Endodermal cell (in vitro differentiated cells): ENCODE measurements at regions not wholly inside any gene's neighbourhood (a gene's known extent, or its start where the extent isn't known, plus 50 kb on each side); places are given as distances from the start of the nearest gene placed in this dataset.

Experiments
- DNase-seq: peaks from one replicate; pipeline ENCODE4 v3.0.0-alpha.2; 2017
- H3K27ac ChIP-seq: 2 replicates; pipeline ENCODE4 v1.5.1; 2013; ENCODE audit warnings: mild to moderate bottlenecking, low read depth, low read length, moderate library complexity
- H3K27me3 ChIP-seq: 2 replicates; pipeline ENCODE4 v1.6.1; 2013; ENCODE audit warnings: mild to moderate bottlenecking, low read length, moderate library complexity; ENCODE audit not compliant: insufficient read depth, control insufficient read depth, poor library complexity, severe bottlenecking
- H3K36me3 ChIP-seq: 2 replicates; pipeline ENCODE4 v1.7.0; 2013; ENCODE audit warnings: mild to moderate bottlenecking, low read length, moderate library complexity; ENCODE audit not compliant: control insufficient read depth, insufficient read depth
- H3K4me1 ChIP-seq: one replicate; pipeline ENCODE4 v1.7.0; 2013; ENCODE audit warnings: low read length; ENCODE audit not compliant: control insufficient read depth, insufficient read depth
- H3K4me3 ChIP-seq: 2 replicates; pipeline ENCODE4 v1.5.1; 2013; ENCODE audit warnings: mild to moderate bottlenecking, low read length, moderate library complexity
- H3K9ac ChIP-seq: 2 replicates; pipeline ENCODE4 v1.6.1; 2013; ENCODE audit warnings: mild to moderate bottlenecking, low read length, moderate library complexity; ENCODE audit not compliant: poor library complexity, severe bottlenecking; ENCODE audit errors: extremely low read depth
- H3K9me3 ChIP-seq: 2 replicates; pipeline ENCODE4 v1.6.1; 2013; ENCODE audit warnings: mild to moderate bottlenecking, low read length, moderate library complexity; ENCODE audit not compliant: control insufficient read depth
- H3K27ac Mint-ChIP-seq: 2 replicates; pipeline ENCODE4 v1.8.0; 2020; ENCODE audit warnings: mixed read lengths
- H3K27me3 Mint-ChIP-seq: 2 replicates; pipeline ENCODE4 v1.8.0; 2021; ENCODE audit warnings: mild to moderate bottlenecking, mixed read lengths; ENCODE audit not compliant: insufficient read depth
- H3K36me3 Mint-ChIP-seq: 2 replicates; pipeline ENCODE4 v1.8.0; 2020; ENCODE audit warnings: low read depth, mixed read lengths
- H3K4me1 Mint-ChIP-seq: 2 replicates; pipeline ENCODE4 v1.8.0; 2020; ENCODE audit warnings: mixed read lengths
- H3K4me3 Mint-ChIP-seq: 2 replicates; pipeline ENCODE4 v1.8.0; 2020; ENCODE audit warnings: mild to moderate bottlenecking, moderate library complexity, mixed read lengths
- H3K9me3 Mint-ChIP-seq: 2 replicates; pipeline ENCODE4 v1.8.0; 2020; ENCODE audit warnings: mild to moderate bottlenecking, mixed read lengths
- WGBS, 2 experiments: methylation state at CpG; one replicate each; pipeline versions ENCODE4 v1.1.5 to v1.1.7; 2013; ENCODE audit warnings: missing lambda C conversion rate in 2 of 2, mixed read lengths in 1 of 2; ENCODE audit not compliant: insufficient coverage in 1 of 2, insufficient read length in 1 of 2; 5-methylcytosine and 5-hydroxymethylcytosine counted together
- TF ChIP-seq, protein P1 (sequence below): fragments of 200-600 bp; sonication (generic); conservative IDR thresholded peaks from 2 replicates; pipeline ENCODE4 v1.5.0; 2021; ENCODE audit warnings: antibody characterized with exemption, mild to moderate bottlenecking

DNA sequence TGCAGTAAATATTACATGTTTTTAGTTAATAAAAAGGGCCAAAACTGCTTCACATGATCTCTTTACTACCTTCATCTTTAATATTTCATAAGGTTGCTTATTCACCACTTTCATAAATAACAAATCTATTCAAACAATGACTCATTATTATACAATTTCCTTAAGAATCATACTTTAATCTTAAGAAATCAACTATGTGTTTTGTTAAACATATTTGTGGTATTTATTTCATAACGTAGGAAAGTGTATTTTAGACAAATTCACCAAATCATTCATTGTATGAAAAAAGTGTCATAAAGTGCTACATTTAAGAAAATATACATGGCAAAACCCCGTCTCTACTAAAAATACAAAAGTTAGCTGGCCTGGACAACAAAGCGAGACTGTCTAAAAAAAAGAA lies 150.5 kb upstream of the RXFP1 start:
- no peak overlapping the region for H3K27ac Mint-ChIP-seq
- H3K27me3 ChIP-seq = no peaks in the 10 kb centered on the region
- no peak overlapping the region for H3K27ac ChIP-seq
- no peak for DNase-seq
- no peaks in the 10 kb centered on the region for H3K4me1 ChIP-seq
- no peak overlapping the region for H3K4me3 ChIP-seq
- TF ChIP-seq, protein P1, sequence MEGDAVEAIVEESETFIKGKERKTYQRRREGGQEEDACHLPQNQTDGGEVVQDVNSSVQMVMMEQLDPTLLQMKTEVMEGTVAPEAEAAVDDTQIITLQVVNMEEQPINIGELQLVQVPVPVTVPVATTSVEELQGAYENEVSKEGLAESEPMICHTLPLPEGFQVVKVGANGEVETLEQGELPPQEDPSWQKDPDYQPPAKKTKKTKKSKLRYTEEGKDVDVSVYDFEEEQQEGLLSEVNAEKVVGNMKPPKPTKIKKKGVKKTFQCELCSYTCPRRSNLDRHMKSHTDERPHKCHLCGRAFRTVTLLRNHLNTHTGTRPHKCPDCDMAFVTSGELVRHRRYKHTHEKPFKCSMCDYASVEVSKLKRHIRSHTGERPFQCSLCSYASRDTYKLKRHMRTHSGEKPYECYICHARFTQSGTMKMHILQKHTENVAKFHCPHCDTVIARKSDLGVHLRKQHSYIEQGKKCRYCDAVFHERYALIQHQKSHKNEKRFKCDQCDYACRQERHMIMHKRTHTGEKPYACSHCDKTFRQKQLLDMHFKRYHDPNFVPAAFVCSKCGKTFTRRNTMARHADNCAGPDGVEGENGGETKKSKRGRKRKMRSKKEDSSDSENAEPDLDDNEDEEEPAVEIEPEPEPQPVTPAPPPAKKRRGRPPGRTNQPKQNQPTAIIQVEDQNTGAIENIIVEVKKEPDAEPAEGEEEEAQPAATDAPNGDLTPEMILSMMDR = no peak
- H3K36me3 ChIP-seq = no peaks in the 10 kb centered on the region
- H3K4me3 Mint-ChIP-seq = no peak overlapping the region
- no peaks in the 10 kb centered on the region for H3K36me3 Mint-ChIP-seq
- H3K4me1 Mint-ChIP-seq = no peaks in the 10 kb centered on the region
- 92 to 94% methylated on average over 2 to 3 of the region's 3 CpGs for WGBS, 2 experiments
- H3K9me3 ChIP-seq = peaks cover 10% of the 10 kb centered on the region
- no peaks in the 10 kb centered on the region for H3K27me3 Mint-ChIP-seq
- H3K9ac ChIP-seq = no peak overlapping the region
- peaks cover 15% of the 10 kb centered on the region for H3K9me3 Mint-ChIP-seq

DNA sequence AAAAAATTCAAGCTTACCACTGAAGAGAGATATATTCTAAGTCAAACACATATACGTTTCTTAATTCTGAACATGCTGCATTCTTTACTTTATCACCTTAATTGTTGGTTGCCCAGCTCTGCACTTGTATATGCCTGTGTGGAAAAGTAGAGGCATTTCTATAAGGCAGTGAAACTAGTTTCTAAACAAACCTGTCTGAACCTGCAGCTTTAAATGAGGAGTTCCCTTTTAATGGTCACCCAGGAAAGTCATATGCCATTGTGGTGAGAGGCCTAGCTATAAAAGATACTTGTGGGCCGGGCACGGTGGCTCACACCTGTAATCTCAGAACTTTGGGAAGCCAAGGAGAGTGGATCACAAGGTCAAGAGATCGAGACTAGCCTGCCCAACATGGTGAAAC lies 147.4 kb upstream of the RXFP1 start:
- Mint-ChIP-seq H3K4me1 (no peaks in the 10 kb centered on the region), H3K9me3 (no peaks in the 10 kb centered on the region), H3K27me3 (no peaks in the 10 kb centered on the region), H3K36me3 (no peaks in the 10 kb centered on the region), H3K27ac (no peak overlapping the region), H3K4me3 (no peak overlapping the region)
- TF ChIP-seq, protein P1 = no peak
- Histone ChIP-seq H3K9ac (no peak overlapping the region), H3K9me3 (peaks cover 15% of the 10 kb centered on the region), H3K27ac (no peak overlapping the region), H3K27me3 (no peaks in the 10 kb centered on the region), H3K4me1 (no peaks in the 10 kb centered on the region), H3K4me3 (no peak overlapping the region), H3K36me3 (no peaks in the 10 kb centered on the region)
- DNase-seq = no peak
- 82 to 91% methylated on average over 3 to 4 of the region's 4 CpGs for WGBS, 2 experiments

DNA sequence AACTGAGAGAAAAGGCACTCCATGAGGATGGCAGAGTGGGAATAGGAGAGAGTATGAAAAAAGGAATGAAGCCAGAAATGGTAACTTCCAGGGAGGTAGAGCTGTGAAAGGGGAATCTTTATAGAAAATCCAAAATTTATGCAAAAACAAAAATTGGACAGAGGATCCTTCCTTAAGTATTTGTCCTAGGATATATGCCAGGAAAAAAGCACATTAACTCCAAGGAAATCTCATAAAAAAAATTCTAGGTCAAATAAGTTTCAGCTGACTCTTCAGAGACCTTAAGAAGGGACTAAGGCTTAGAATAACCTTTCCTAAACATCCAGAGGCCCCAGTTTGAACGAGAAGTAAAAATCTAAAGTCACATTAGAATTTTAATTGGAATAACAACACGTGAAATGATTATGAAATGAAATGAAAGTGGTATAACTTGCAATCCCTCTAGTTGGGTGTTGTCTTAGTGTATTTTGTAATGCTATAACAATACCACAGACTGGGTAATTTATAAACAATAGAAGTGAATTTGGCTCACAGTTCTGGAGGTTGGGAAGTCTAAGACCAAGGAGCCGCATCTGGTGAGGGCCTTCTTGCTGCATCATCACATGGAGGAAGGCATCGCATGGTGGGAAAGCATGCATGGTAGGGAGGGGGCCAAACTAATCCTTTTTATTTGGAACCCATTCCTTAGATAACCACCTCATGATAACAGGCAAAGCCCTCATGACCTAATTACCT lies 145.4 kb upstream of the RXFP1 start:
- H3K4me3 Mint-ChIP-seq = no peak overlapping the region
- H3K9me3 Mint-ChIP-seq = no peaks in the 10 kb centered on the region
- Histone ChIP-seq H3K27ac (no peak overlapping the region), H3K4me1 (no peaks in the 10 kb centered on the region), H3K27me3 (no peaks in the 10 kb centered on the region), H3K36me3 (no peaks in the 10 kb centered on the region), H3K9ac (no peak overlapping the region), H3K4me3 (no peak overlapping the region), H3K9me3 (peaks cover 15% of the 10 kb centered on the region)
- TF ChIP-seq, protein P1 = no peak
- no peak for DNase-seq
- H3K4me1 Mint-ChIP-seq = no peaks in the 10 kb centered on the region
- H3K27me3 Mint-ChIP-seq = no peaks in the 10 kb centered on the region
- H3K27ac Mint-ChIP-seq = no peak overlapping the region
- H3K36me3 Mint-ChIP-seq = no peaks in the 10 kb centered on the region
- WGBS, 2 experiments = 90 to 95% methylated on average over 2 to 4 of the region's 4 CpGs
